IMR-90 (cell line): ENCODE measurements at regions not wholly inside any gene's neighbourhood (a gene's known extent, or its start where the extent isn't known, plus 50 kb on each side); places are given as distances from the start of the nearest gene placed in this dataset.

Source experiments
- ATAC-seq: fragments of 200-7000 bp; cut with Tn5 transposase; 2 replicates; pipeline ENCODE4 v1.9.1; 2020; ENCODE audit warnings: low read depth, mild to moderate bottlenecking, moderate library complexity
- BruUV-seq: library from RNA; stranded (reverse); fragments of 400-500 nt; replicated peaks from 2 replicates; lab custom pipeline; 2021; lab: Mats Ljungman, UMichigan
- CTCF ChIA-PET: fragments of 300-600 bp; formaldehyde crosslinking; extraction: SDS; loops from one replicate; lab custom pipeline; 2021; ENCODE audit warnings: antibody characterized with exemption; lab: Yijun Ruan, JAX
- POLR2A ChIA-PET: fragments of 300-600 bp; sonication (Branson Sonifier 250); formaldehyde crosslinking; loops from one replicate; lab custom pipeline; 2022; ENCODE audit warnings: antibody characterized with exemption; ENCODE audit not compliant: unreplicated experiment; lab: Charles Lee
- DNase-seq: peaks from one replicate; pipeline ENCODE4 v3.0.0; 2013
- H2AFZ ChIP-seq: replicated peaks from 2 replicates; pipeline ENCODE3; 2013; ENCODE audit warnings: low read length, mild to moderate bottlenecking; ENCODE audit not compliant: poor library complexity
- H2AK5ac ChIP-seq: 2 replicates; pipeline ENCODE4 v1.6.1; 2013; ENCODE audit warnings: low read depth, low read length, inconsistent platforms
- H2AK9ac ChIP-seq: replicated peaks from 2 replicates; pipeline ENCODE3; 2013; ENCODE audit warnings: mild to moderate bottlenecking, low read depth, low read length, moderate library complexity; ENCODE audit not compliant: poor library complexity
- H2BK120ac ChIP-seq: 2 replicates; pipeline ENCODE4 v1.6.1; 2013; ENCODE audit warnings: low read depth, low read length, inconsistent platforms
- H2BK15ac ChIP-seq: 3 replicates; pipeline ENCODE4 v1.6.1; 2013; ENCODE audit warnings: low read depth, low read length, inconsistent platforms
- H2BK20ac ChIP-seq: 2 replicates; pipeline ENCODE4 v1.6.1; 2013; ENCODE audit warnings: low read depth, mild to moderate bottlenecking, inconsistent platforms, low read length, moderate library complexity
- H2BK5ac ChIP-seq: 2 replicates; pipeline ENCODE4 v1.6.1; 2013; ENCODE audit warnings: mild to moderate bottlenecking, low read depth, low read length, inconsistent platforms; ENCODE audit not compliant: poor library complexity, severe bottlenecking
- H3K14ac ChIP-seq: replicated peaks from 2 replicates; pipeline ENCODE4 v1.6.1; 2013; ENCODE audit warnings: low read depth, low read length, inconsistent platforms
- H3K18ac ChIP-seq: 2 replicates; pipeline ENCODE4 v1.6.1; 2013; ENCODE audit warnings: low read depth, low read length, control low read depth
- H3K23ac ChIP-seq: 2 replicates; pipeline ENCODE4 v1.6.1; 2013; ENCODE audit warnings: low read depth, low read length, inconsistent platforms
- H3K27ac ChIP-seq: 2 replicates; pipeline ENCODE4 v1.5.1; 2013; ENCODE audit warnings: mild to moderate bottlenecking, control low read depth, low read length; ENCODE audit not compliant: insufficient read depth
- H3K27me3 ChIP-seq: 2 replicates; pipeline ENCODE4 v1.6.1; 2013; ENCODE audit warnings: low read length; ENCODE audit not compliant: control insufficient read depth, insufficient read depth
- H3K36me3 ChIP-seq: 2 replicates; pipeline ENCODE4 v1.6.1; 2013; ENCODE audit warnings: low read length, mixed read lengths; ENCODE audit not compliant: control insufficient read depth, insufficient read depth
- H3K4ac ChIP-seq: 2 replicates; pipeline ENCODE4 v1.6.1; 2013; ENCODE audit warnings: low read depth, low read length, inconsistent platforms
- H3K4me1 ChIP-seq: 2 replicates; pipeline ENCODE4 v1.6.1; 2013; ENCODE audit warnings: low read length, mixed read lengths; ENCODE audit not compliant: control insufficient read depth, insufficient read depth
- H3K4me2 ChIP-seq: 2 replicates; pipeline ENCODE4 v1.6.1; 2013; ENCODE audit warnings: low read depth, mild to moderate bottlenecking, control low read depth, low read length, moderate library complexity
- H3K4me3 ChIP-seq: 2 replicates; pipeline ENCODE4 v1.5.1; 2013; ENCODE audit warnings: low read depth, mild to moderate bottlenecking, control low read depth, low read length, moderate library complexity; ENCODE audit not compliant: insufficient read depth
- H3K56ac ChIP-seq: 2 replicates; pipeline ENCODE4 v1.6.1; 2013; ENCODE audit warnings: low read length, inconsistent platforms; ENCODE audit not compliant: insufficient read depth; ENCODE audit errors: extremely low read depth
- H3K79me1 ChIP-seq, 2 experiments: 2 replicates each; pipeline ENCODE4 v1.6.1; 2013; ENCODE audit warnings: low read length in 2 of 2, inconsistent platforms in 1 of 2, low read depth in 1 of 2
- H3K9ac ChIP-seq: 2 replicates; pipeline ENCODE4 v1.6.1; 2013; ENCODE audit warnings: low read depth, low read length, control low read depth
- H3K9me1 ChIP-seq: 2 replicates; pipeline ENCODE4 v1.6.1; 2013; ENCODE audit warnings: low read length, inconsistent platforms; ENCODE audit not compliant: insufficient read depth
- H3K9me3 ChIP-seq: 2 replicates; pipeline ENCODE4 v1.6.1; 2013; ENCODE audit warnings: low read length; ENCODE audit not compliant: control insufficient read depth, insufficient read depth
- H4K20me1 ChIP-seq: 2 replicates; pipeline ENCODE4 v1.6.1; 2013; ENCODE audit warnings: low read length, inconsistent platforms; ENCODE audit not compliant: insufficient read depth
- H4K5ac ChIP-seq: 2 replicates; pipeline ENCODE4 v1.6.1; 2013; ENCODE audit warnings: mild to moderate bottlenecking, low read depth, low read length, control low read depth
- H4K8ac ChIP-seq, 2 experiments: 2 replicates each; pipeline ENCODE4 v1.6.1; 2013; ENCODE audit warnings: low read depth in 2 of 2, low read length in 2 of 2, control low read depth in 1 of 2, inconsistent platforms in 1 of 2
- H4K91ac ChIP-seq: 2 replicates; pipeline ENCODE4 v1.6.1; 2013; ENCODE audit warnings: low read depth, low read length, inconsistent platforms; ENCODE audit not compliant: insufficient read depth
- BHLHE40 ChIP-seq: fragments of 150-350 bp; IDR thresholded peaks from 2 replicates; pipeline ENCODE4 v1.6.1; 2016; ENCODE audit warnings: mild to moderate bottlenecking, low read depth, low read length
- CEBPB ChIP-seq: IDR thresholded peaks from 2 replicates; pipeline ENCODE4 v1.6.1; 2012; ENCODE audit warnings: low read depth, low read length, improper control_type of control experiment
- CTCF ChIP-seq: conservative IDR thresholded peaks from 2 replicates; pipeline ENCODE4 v1.5.1; 2012; ENCODE audit warnings: mild to moderate bottlenecking, low read depth, low read length, improper control_type of control experiment
- ELK1 ChIP-seq: fragments of 150-350 bp; IDR thresholded peaks from 2 replicates; pipeline ENCODE4 v1.6.1; 2016; ENCODE audit warnings: low read depth, mild to moderate bottlenecking, low read length, moderate library complexity, borderline replicate concordance
- FOS ChIP-seq: fragments of 150-350 bp; IDR thresholded peaks from 2 replicates; pipeline ENCODE4 v1.6.1; 2016; ENCODE audit warnings: low read depth, low read length
- MAFK ChIP-seq: IDR thresholded peaks from 2 replicates; pipeline ENCODE4 v1.6.1; 2012; ENCODE audit warnings: low read depth, low read length, improper control_type of control experiment
- MAZ ChIP-seq: IDR thresholded peaks from 2 replicates; pipeline ENCODE4 v1.6.1; 2012; ENCODE audit warnings: low read depth, mild to moderate bottlenecking, low read length, improper control_type of control experiment, moderate library complexity, borderline replicate concordance
- MXI1 ChIP-seq: IDR thresholded peaks from 2 replicates; pipeline ENCODE4 v1.6.1; 2012; ENCODE audit warnings: low read depth, mild to moderate bottlenecking, low read length, moderate library complexity, borderline replicate concordance
- NFE2L2 ChIP-seq: fragments of 150-350 bp; IDR thresholded peaks from 2 replicates; pipeline ENCODE4 v1.6.1; 2016; ENCODE audit warnings: low read depth, mild to moderate bottlenecking, low read length
- POLR2A ChIP-seq: IDR thresholded peaks from 2 replicates; pipeline ENCODE4 v1.6.1; 2012; ENCODE audit warnings: mild to moderate bottlenecking, low read depth, low read length
- RAD21 ChIP-seq: IDR thresholded peaks from 2 replicates; pipeline ENCODE4 v1.6.1; 2012; ENCODE audit warnings: low read length, improper control_type of control experiment
- RCOR1 ChIP-seq: IDR thresholded peaks from 2 replicates; pipeline ENCODE4 v1.6.1; 2012; ENCODE audit warnings: mild to moderate bottlenecking, low read length, improper control_type of control experiment; ENCODE audit not compliant: insufficient replicate concordance
- RFX5 ChIP-seq: IDR thresholded peaks from 2 replicates; pipeline ENCODE4 v1.8.0; 2012; ENCODE audit warnings: low read depth, mild to moderate bottlenecking, low read length, moderate library complexity
- SMC3 ChIP-seq: fragments of 150-350 bp; IDR thresholded peaks from 2 replicates; pipeline ENCODE4 v1.6.1; 2016; ENCODE audit warnings: low read depth, mild to moderate bottlenecking, antibody characterized with exemption, low read length, moderate library complexity
- WGBS, 2 experiments: methylation state at CpG; one replicate each; pipeline versions ENCODE4 v1.1.5 to v1.1.7; 2013; ENCODE audit warnings: missing lambda C conversion rate in 2 of 2; ENCODE audit not compliant: insufficient read length in 1 of 2; ENCODE audit errors: extremely low coverage in 2 of 2; 5-methylcytosine and 5-hydroxymethylcytosine counted together
- dilution Hi-C: fragments of 300-500 bp; cut with HindIII; formaldehyde crosslinking; loops from one replicate; pipeline ENCODE4 v1.14.3; 2018; ENCODE audit warnings: low sequenced_read_pairs; ENCODE audit not compliant: unreplicated experiment
- in situ Hi-C: fragments of 300-500 bp; cut with MboI; formaldehyde crosslinking; loops from 3 replicates; pipeline ENCODE4 v1.14.3; 2019; ENCODE audit warnings: low sequenced_read_pairs, inconsistent platforms, mixed read lengths
- intact Hi-C: fragments of 100-400 bp; cut with micrococcal nuclease; formaldehyde crosslinking; loops from 2 replicates; pipeline ENCODE4 v1.10.0; 2022

- Histone ChIP-seq H3K4me1 (no peaks in the 10 kb centered on the region), H4K8ac (no peak overlapping the region), H2AFZ (no peak overlapping the region), H3K27me3 (no peaks in the 10 kb centered on the region), H2BK20ac (no peak overlapping the region), H3K27ac (no peak overlapping the region), H3K56ac (no peak overlapping the region), H2AK9ac (no peak overlapping the region), H3K18ac (no peak overlapping the region), H4K20me1 (no peaks in the 10 kb centered on the region), H3K9ac (no peak overlapping the region), H2BK15ac (no peak overlapping the region), H3K4ac (no peak overlapping the region), H2BK120ac (no peak overlapping the region), H3K79me1 (no peaks in the 10 kb centered on the region), H4K91ac (no peak overlapping the region), H2BK5ac (no peak overlapping the region), H3K9me3 (no peaks in the 10 kb centered on the region), H2AK5ac (no peak overlapping the region), H3K14ac (no peak overlapping the region), H3K36me3 (no peaks in the 10 kb centered on the region), H4K5ac (no peak overlapping the region), H3K23ac (no peak overlapping the region), H3K4me3 (no peak overlapping the region), H3K9me1 (no peaks in the 10 kb centered on the region), H3K4me2 (no peak overlapping the region)
- DNase-seq (no peak), ATAC-seq (no peak)
- BruUV-seq = no TSS peak
- intact Hi-C loops = loop anchor here (10.0 kb wide), 1 partner anchor 361 kb away; no protein-coding TSS in a partner anchor
- POLR2A ChIA-PET = no interaction called here
- CTCF ChIA-PET = no interaction called here
- no CpG with 5 or more reads among the region's 2 CpGs for WGBS, 2 experiments
- no peak for TF ChIP-seq NFE2L2
- TF ChIP-seq CTCF = no peak
- TF ChIP-seq MAZ = no peak
- TF ChIP-seq RAD21 = no peak
- no peak for TF ChIP-seq POLR2A
- no peak for TF ChIP-seq RCOR1
- TF ChIP-seq MXI1 = no peak
- no peak for TF ChIP-seq CEBPB
- TF ChIP-seq SMC3 = no peak
- no peak for TF ChIP-seq ELK1
- TF ChIP-seq FOS = no peak
- no peak for TF ChIP-seq MAFK
- no peak for TF ChIP-seq BHLHE40
- TF ChIP-seq RFX5 = no peak
- dilution Hi-C loops = no loop called here
- in situ Hi-C loops = no loop called here
These were observed 132.0 kb downstream of the RND3 start for GRCh38 chr2:150355440-150355839.
